Activated CD8-positive, alpha-beta memory T cell treated with anti-CD3 and anti-CD28 coated beads for 1 hour (primary cell): ENCODE measurements at regions not wholly inside any gene's neighbourhood (a gene's known extent, or its start where the extent isn't known, plus 50 kb on each side); places are given as distances from the start of the nearest gene placed in this dataset.

ENCODE experiments used
- DNase-seq, 2 donors: peaks; one replicate each; pipeline ENCODE4 v3.0.0-alpha.2; 2020; ENCODE audit warnings: low read depth in 1 of 2; ENCODE audit errors: extremely low read depth in 1 of 2

- no peak for DNase-seq
These were observed 247.9 kb downstream of the PPP1R2C start for GRCh38 chrX:42530027-42530426.

DNA sequence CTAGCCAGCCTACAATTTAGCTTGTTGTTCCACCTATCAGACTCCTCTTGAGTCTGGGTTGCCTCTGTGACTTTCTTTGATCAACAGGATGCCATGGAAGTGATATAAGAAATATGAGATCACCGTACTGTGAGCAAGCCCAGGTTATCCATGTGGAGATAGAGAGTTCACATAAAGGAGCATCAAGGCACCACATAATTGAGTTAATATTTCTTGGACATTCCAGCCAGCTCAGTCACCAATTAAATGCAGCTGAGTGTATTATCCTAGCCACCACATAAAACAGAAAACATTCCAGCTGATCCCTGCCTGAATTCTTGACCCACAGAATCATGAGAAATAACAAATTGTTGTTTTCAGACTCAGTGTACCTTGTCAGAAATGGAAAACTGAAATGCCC lies 253.6 kb downstream of the PPP1R2C start:
- DNase-seq = no peak

- DNase-seq = no peak
These were observed 258.2 kb downstream of the PPP1R2C start for GRCh38 chrX:42519666-42520231.

DNA sequence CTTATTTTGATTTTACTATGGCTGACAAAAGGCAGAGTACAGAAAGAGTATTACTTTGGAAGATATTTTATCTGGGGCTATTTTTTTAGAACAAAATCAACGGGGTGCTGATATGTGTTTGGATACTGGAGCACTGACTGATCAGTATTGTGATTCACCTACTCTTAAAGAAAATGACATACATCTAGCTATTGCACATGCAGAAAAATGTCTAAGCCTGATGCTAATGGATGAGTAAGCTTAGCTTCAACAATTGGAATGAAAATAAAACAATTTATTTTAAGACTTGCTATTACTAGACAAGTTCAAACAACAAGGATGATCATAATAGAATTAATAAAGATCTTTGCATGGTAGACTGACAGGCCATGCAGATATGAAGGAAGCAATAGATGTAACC lies 262.0 kb downstream of the PPP1R2C start:
- DNase-seq = no peak

DNA sequence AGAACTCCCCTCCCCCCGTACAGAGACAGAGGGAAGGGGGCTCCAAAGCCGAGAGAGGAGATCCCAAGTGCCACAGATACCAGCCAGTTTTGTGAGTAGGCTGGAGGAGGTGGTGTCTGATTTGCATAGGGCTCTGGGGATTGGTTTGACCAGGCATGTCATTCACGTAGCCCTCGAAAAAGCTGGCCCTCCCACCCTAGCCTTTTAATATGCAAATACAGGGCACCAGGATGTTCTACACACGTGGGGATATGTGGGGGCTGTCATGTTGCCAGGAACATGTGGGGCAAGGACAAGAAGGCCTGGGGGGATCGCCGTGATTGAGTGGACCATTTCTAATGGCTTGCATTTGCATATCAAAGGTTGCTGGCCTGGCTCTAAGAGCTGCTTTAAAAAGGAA lies 272.9 kb downstream of the PPP1R2C start:
- DNase-seq = no peak

DNA sequence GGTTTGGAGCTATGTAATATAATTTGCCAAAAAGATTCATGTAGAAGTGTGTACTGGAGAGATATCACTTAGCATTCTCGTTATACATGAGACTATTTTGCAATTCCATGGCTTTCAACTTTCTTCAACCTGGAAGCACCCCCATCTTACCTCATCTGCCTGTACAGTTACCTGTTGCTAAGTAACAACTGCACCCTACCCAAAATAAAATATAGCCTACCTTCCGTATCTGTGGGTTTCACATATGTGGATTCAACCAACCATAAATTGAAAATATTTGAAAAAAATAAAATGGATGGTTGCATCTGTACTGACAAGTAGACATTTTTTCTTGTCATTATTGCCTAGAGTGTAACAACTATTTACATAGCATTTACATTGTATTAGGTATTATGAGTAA lies 278.3 kb downstream of the PPP1R2C start:
- DNase-seq = no peak

GRCh38 chrX:42497356-42497755 lies 280.6 kb downstream of the PPP1R2C start:
- no peak for DNase-seq

DNA sequence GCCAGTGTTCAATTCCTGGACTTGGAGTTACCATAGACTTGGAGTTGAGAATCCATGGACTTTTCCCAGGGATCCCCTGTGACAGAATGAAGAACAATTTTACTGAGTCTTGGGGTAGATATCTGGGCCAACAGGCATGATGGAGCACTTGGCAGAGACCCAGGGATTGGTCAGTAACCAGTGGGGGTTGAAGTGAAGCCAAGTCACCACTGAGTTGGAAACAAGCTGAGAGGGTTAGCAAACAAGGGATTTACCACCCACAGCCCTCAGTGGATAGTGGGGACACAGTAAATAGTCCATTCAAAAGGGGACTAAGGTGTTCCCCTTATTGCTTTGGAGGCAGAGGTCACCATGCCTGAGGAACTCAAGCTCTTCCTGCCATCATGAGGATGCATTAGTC lies 281.7 kb downstream of the PPP1R2C start:
- no peak for DNase-seq

DNA sequence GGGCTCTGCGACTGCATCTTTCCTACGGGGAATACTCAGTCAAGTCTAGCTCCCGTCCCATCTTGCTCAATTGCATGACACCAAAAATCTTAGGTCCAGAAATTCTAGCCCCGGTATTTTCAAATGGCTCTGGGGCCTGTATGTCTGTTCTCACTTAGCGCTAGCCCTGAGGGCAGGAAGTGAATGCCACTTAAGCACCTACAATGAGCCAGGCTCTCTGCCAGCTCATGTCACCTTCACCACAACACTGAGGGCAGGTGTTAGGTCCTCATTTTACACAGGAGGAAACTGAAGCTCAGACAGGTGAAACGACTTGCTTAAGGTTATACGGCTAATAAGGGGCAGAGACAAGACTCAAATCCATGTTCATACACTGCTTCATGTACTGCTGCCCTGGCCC lies 282.8 kb downstream of the PPP1R2C start:
- DNase-seq = no peak

DNA sequence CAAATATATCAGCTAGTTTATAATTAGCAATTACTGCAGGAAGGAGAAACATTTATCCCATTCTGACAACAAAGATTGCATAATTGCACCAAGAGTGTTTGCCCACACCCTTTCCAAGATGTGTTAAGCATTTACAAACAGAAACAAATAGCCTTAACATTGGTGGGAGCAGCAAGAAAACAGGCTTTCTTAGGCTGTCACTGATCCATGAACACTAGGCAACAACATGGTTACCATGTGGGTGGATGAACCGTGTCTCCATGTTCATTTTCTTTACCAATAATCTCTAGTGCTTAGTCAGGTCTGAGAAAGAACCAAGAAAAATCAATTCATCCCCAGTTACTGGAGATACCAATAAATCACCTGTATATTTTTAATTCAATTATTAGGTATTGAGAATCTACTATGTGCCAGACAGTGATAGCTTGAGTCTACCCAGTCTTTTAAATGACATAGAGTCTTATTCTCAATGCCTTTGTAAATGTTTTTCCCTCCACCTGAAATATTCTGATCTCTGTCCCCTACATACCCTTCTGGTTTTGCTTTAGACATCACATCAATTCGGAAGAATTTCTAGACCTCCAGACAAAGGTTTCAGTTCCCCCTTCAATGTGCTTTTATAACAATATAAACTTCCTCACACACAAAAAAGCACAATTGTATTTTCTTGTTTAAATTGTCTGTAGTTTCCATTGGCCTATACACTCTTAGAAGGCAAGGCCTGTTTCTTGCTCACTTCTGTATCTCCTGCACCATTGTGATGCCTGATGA lies 286.6 kb downstream of the PPP1R2C start:
- no peak for DNase-seq

- DNase-seq = no peak
These were observed 287.9 kb downstream of the PPP1R2C start for GRCh38 chrX:42490111-42490510.

- DNase-seq = no peak
These were observed 292.4 kb downstream of the PPP1R2C start for GRCh38 chrX:42485601-42486000.

GRCh38 chrX:42484233-42484632 lies 293.7 kb downstream of the PPP1R2C start:
- no peak for DNase-seq

GRCh38 chrX:42477396-42477795 lies 300.6 kb downstream of the PPP1R2C start:
- no peak for DNase-seq

GRCh38 chrX:42472727-42473126 lies 305.2 kb downstream of the PPP1R2C start:
- no peak for DNase-seq

DNA sequence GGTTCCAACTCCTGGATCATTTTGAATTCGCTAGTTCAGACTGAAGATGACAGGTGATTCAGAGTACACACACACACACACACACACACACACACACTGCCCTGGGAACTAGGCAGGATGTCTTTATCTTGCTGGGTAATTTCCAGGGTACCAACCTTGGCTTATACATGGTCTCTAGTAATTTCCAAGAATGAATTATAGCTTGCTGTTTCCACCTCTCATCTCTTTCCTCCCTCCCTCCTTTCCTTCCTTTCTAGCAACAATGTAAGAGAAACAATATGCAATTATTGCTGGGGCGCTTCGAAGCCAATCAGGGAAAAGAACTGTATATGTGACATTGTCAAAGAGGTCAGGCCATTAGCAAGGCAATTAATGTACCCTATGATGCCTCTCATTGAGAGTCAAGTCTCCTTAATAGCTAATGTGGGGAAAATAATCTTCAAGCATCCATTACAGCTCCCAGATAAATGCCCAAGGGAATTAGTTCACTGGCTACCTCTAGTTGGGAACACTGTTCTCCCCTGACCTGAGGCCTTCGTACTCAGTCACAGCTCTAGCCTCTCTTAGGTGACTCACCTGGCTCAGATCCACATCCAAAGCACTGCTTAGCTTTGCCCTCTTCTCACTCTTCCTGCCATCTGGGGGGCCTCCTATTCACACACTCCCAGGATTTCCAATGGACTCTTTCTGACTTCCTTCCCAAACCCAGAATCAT lies 311.5 kb downstream of the PPP1R2C start:
- DNase-seq = no peak

DNA sequence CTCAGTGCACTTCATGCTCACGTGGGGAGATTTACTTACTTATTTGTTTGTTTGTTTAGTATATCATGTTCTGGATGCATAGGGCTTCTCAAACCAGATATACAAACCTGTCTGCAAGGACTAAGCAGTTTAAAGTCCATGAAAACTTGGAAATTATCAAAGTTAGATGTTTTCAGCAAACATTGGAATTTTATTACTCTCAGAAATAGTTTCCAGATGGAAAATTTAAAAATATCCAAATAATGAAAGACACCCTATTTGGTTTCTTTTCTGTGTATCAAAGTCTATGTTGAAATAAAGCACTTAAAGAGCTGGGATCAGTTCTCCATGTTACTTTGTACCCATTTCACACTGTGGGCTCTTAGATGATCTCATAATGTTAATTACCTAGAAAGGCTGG lies 312.1 kb downstream of the PPP1R2C start:
- DNase-seq = no peak

- no peak for DNase-seq
These were observed 314.1 kb downstream of the PPP1R2C start for GRCh38 chrX:42463706-42464490.

GRCh38 chrX:42462917-42463316 lies 315.0 kb downstream of the PPP1R2C start:
- DNase-seq = no peak

- DNase-seq = no peak
These were observed 317.3 kb downstream of the PPP1R2C start for GRCh38 chrX:42460706-42461105.

GRCh38 chrX:42459735-42460134 lies 318.2 kb downstream of the PPP1R2C start:
- DNase-seq = no peak
